SK-N-SH (cell line): ENCODE measurements at regions not wholly inside any gene's neighbourhood (a gene's known extent, or its start where the extent isn't known, plus 50 kb on each side); places are given as distances from the start of the nearest gene placed in this dataset.

Source experiments
- CTCF ChIA-PET: fragments of 300-600, 350-600 bp; formaldehyde crosslinking; extraction: SDS; loops from one replicate; lab custom pipeline; 2021; lab: Yijun Ruan, JAX
- POLR2A ChIA-PET: fragments of 350-600 bp; sonication (Branson Sonifier 250); formaldehyde crosslinking; extraction: SDS; loops from one replicate; lab custom pipeline; 2020; ENCODE audit warnings: antibody characterized with exemption, inconsistent platforms; lab: Yijun Ruan, JAX
- DNase-seq: peaks from one replicate; pipeline ENCODE4 v3.0.0; 2012
- H2AFZ ChIP-seq: fragments of 200-600 bp; sonication (generic); 2 replicates; pipeline ENCODE4 v1.8.1; 2016; ENCODE audit warnings: antibody characterized with exemption, mild to moderate bottlenecking, low read depth
- H3F3A ChIP-seq: fragments of 200-600 bp; sonication (generic); replicated peaks from 2 replicates; pipeline ENCODE3; 2016; ENCODE audit warnings: antibody characterized with exemption, mild to moderate bottlenecking; ENCODE audit not compliant: insufficient read depth
- H3K27ac ChIP-seq, 2 experiments: fragments of 200-500 bp in 1 of 2; fragments of 200-600 bp in 1 of 2; sonication (Bioruptor generic) in 1 of 2; sonication (generic), shearing (Covaris generic) in 1 of 2; 2 replicates each; pipeline versions ENCODE4 v1.5.1 to v1.6.1; 2014 to 2016; ENCODE audit warnings: low read depth in 2 of 2, inconsistent platforms in 1 of 2, low read length in 1 of 2, mild to moderate bottlenecking in 1 of 2, mixed read lengths in 1 of 2
- H3K27me3 ChIP-seq: fragments of 200-600 bp; sonication (generic), shearing (Covaris generic); 2 replicates; pipeline ENCODE4 v1.6.1; 2016; ENCODE audit warnings: mixed run types; ENCODE audit not compliant: insufficient read depth
- H3K36me3 ChIP-seq, 2 experiments: fragments of 200-500 bp in 1 of 2; fragments of 200-600 bp in 1 of 2; sonication (Bioruptor generic) in 1 of 2; sonication (generic) in 1 of 2; replicated peaks in 1 of 2; 2 replicates each; pipeline versions ENCODE3 to v1.5.1; 2014 to 2016; ENCODE audit warnings: low read length in 1 of 2, mild to moderate bottlenecking in 1 of 2; ENCODE audit not compliant: insufficient read depth in 2 of 2, control insufficient read depth in 1 of 2
- H3K4me1 ChIP-seq, 2 experiments: fragments of 200-500 bp in 1 of 2; fragments of 200-600 bp in 1 of 2; sonication (Bioruptor generic) in 1 of 2; sonication (generic), shearing (Covaris generic) in 1 of 2; 2 replicates each; pipeline versions ENCODE4 v1.5.1 to v1.6.1; 2014 to 2016; ENCODE audit warnings: low read depth in 1 of 2, low read length in 1 of 2, mixed run types in 1 of 2; ENCODE audit not compliant: insufficient read depth in 2 of 2, control insufficient read depth in 1 of 2
- H3K4me2 ChIP-seq: fragments of 200-600 bp; sonication (generic), shearing (Covaris generic); 2 replicates; pipeline ENCODE4 v1.6.1; 2017; ENCODE audit warnings: mixed run types
- H3K4me3 ChIP-seq, 2 experiments: fragments of 200-500 bp in 1 of 2; fragments of 200-600 bp in 1 of 2; sonication (Bioruptor generic) in 1 of 2; sonication (generic), shearing (Covaris generic) in 1 of 2; 2 replicates each; pipeline versions ENCODE4 v1.5.1 to v1.8.1; 2014 to 2016; ENCODE audit warnings: low read depth in 2 of 2, inconsistent platforms in 1 of 2, low read length in 1 of 2, mild to moderate bottlenecking in 1 of 2, mixed read lengths in 1 of 2, moderate library complexity in 1 of 2
- H3K79me2 ChIP-seq: fragments of 200-600 bp; sonication (generic); 2 replicates; pipeline ENCODE4 v1.8.1; 2017; ENCODE audit warnings: mild to moderate bottlenecking; ENCODE audit not compliant: insufficient read depth
- H3K9ac ChIP-seq: fragments of 200-600 bp; sonication (generic); 2 replicates; pipeline ENCODE4 v1.6.1; 2017; ENCODE audit warnings: mixed run types
- H3K9me2 ChIP-seq: fragments of 200-600 bp; sonication (generic); 2 replicates; pipeline ENCODE4 v1.6.1; 2017; ENCODE audit warnings: mixed run types
- H3K9me3 ChIP-seq: fragments of 200-600 bp; sonication (generic); 2 replicates; pipeline ENCODE4 v1.6.1; 2017; ENCODE audit warnings: mixed run types, mild to moderate bottlenecking, moderate library complexity
- H4K20me1 ChIP-seq: fragments of 200-600 bp; sonication (generic); 2 replicates; pipeline ENCODE4 v1.6.1; 2017; ENCODE audit warnings: mild to moderate bottlenecking, mixed run types; ENCODE audit not compliant: insufficient read depth
- EZH2phosphoT487 ChIP-seq: fragments of 200-600 bp; sonication (generic); IDR thresholded peaks from 2 replicates; pipeline ENCODE4 v1.6.1; 2017; ENCODE audit warnings: low read depth, mixed run types, mild to moderate bottlenecking, antibody characterized with exemption, moderate library complexity, borderline replicate concordance
- FOXM1 ChIP-seq: IDR thresholded peaks from 2 replicates; pipeline ENCODE4 v1.4.0; 2012; ENCODE audit warnings: low read depth, mild to moderate bottlenecking
- MEF2A ChIP-seq: IDR thresholded peaks from 2 replicates; pipeline ENCODE4 v1.4.0; 2012; ENCODE audit warnings: low read depth, borderline replicate concordance
- MXI1 ChIP-seq: IDR thresholded peaks from 2 replicates; pipeline ENCODE4 v1.6.1; 2012; ENCODE audit warnings: mild to moderate bottlenecking, low read depth, low read length, improper control_type of control experiment
- NFIC ChIP-seq: IDR thresholded peaks from 2 replicates; pipeline ENCODE4 v1.4.0; 2012; ENCODE audit warnings: borderline replicate concordance
- PBX3 ChIP-seq: IDR thresholded peaks from 2 replicates; pipeline ENCODE4; 2012
- POLR2AphosphoS5 ChIP-seq: IDR thresholded peaks from 2 replicates; pipeline ENCODE4 v1.6.1; 2012; ENCODE audit warnings: low read depth, low read length
- RXRA ChIP-seq: IDR thresholded peaks from 2 replicates; pipeline ENCODE4 v1.4.0; 2012; ENCODE audit warnings: low read depth, mild to moderate bottlenecking, borderline replicate concordance
- SIN3A ChIP-seq: IDR thresholded peaks from 2 replicates; pipeline ENCODE4 v1.6.1; 2012; ENCODE audit warnings: low read depth, mild to moderate bottlenecking, low read length, moderate library complexity, borderline replicate concordance
- TAF1 ChIP-seq: IDR thresholded peaks from 2 replicates; pipeline ENCODE4 v1.6.1; 2012; ENCODE audit warnings: low read depth, mild to moderate bottlenecking, low read length, moderate library complexity, borderline replicate concordance
- TCF12 ChIP-seq: IDR thresholded peaks from 2 replicates; pipeline ENCODE4 v1.4.0; 2012
- USF1 ChIP-seq: IDR thresholded peaks from 2 replicates; pipeline ENCODE4 v1.4.0; 2012; ENCODE audit warnings: low read depth, borderline replicate concordance
- whole genome bisulfite sequencing: methylation state at CpG from one replicate; pipeline ENCODE4 v1.1.6; 2017; ENCODE audit warnings: low lambda C conversion rate; 5-methylcytosine and 5-hydroxymethylcytosine counted together
- TF ChIP-seq, protein P1 (sequence below): fragments of 150-350 bp; IDR thresholded peaks from 2 replicates; pipeline ENCODE4 v1.6.1; 2016; ENCODE audit warnings: mild to moderate bottlenecking, low read depth, low read length
- TF ChIP-seq, protein P2 (sequence below): fragments of 150-350 bp; IDR thresholded peaks from 2 replicates; pipeline ENCODE4 v1.6.1; 2017; ENCODE audit warnings: antibody characterized with exemption, low read length, low read depth, borderline replicate concordance

GRCh38 chr13:103431856-103432255, 365.6 kb upstream of the SLC10A2 start (continued):
- TF ChIP-seq, protein P1, sequence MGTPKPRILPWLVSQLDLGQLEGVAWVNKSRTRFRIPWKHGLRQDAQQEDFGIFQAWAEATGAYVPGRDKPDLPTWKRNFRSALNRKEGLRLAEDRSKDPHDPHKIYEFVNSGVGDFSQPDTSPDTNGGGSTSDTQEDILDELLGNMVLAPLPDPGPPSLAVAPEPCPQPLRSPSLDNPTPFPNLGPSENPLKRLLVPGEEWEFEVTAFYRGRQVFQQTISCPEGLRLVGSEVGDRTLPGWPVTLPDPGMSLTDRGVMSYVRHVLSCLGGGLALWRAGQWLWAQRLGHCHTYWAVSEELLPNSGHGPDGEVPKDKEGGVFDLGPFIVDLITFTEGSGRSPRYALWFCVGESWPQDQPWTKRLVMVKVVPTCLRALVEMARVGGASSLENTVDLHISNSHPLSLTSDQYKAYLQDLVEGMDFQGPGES: no peak
- TF ChIP-seq, protein P2, sequence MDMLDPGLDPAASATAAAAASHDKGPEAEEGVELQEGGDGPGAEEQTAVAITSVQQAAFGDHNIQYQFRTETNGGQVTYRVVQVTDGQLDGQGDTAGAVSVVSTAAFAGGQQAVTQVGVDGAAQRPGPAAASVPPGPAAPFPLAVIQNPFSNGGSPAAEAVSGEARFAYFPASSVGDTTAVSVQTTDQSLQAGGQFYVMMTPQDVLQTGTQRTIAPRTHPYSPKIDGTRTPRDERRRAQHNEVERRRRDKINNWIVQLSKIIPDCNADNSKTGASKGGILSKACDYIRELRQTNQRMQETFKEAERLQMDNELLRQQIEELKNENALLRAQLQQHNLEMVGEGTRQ: no peak
- TF ChIP-seq TCF12: peak; percentile 43; the same call in 1 of the 2 replicates
- TF ChIP-seq FOXM1: no peak
- TF ChIP-seq NFIC: peak; percentile 46; the same call in 1 of the 2 replicates
- TF ChIP-seq POLR2AphosphoS5: 0 out of 2 replicates have a peak, but pooled peaks have one; percentile 26

DNA sequence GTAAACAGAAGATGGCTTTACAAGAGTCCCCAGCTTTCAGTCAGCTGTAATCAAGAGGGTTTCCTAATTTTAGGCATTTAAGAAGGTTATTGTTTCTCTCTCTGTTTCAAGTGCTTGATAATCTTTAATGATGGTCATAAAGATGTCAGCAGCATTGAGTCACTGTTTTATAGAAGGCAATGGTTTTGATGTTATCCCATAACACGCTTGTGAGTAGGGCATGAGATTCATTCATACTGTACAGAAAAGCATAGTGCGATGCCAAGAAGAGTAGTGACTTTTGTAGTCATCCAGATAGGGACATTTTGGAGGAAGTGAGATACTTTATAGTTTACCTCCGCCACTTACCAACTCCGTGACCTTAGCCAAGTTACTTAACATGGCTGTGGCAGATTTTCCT, 364.2 kb upstream of the SLC10A2 start:
- H3K27ac ChIP-seq: no peak overlapping the region
- H3F3A ChIP-seq: no peaks in the 10 kb centered on the region
- DNase-seq: no peak
- H3K79me2 ChIP-seq: no peaks in the 10 kb centered on the region
- no peaks in the 10 kb centered on the region for H3K9me2 ChIP-seq
- no peaks in the 10 kb centered on the region for H4K20me1 ChIP-seq
- H2AFZ ChIP-seq: no peak overlapping the region
- no peaks in the 10 kb centered on the region for H3K36me3 ChIP-seq
- no peak overlapping the region for H3K4me3 ChIP-seq
- WGBS: 41% methylated on average over 4 of the region's 4 CpGs
- H3K4me2 ChIP-seq: no peak overlapping the region
- no peaks in the 10 kb centered on the region for H3K9me3 ChIP-seq
- TF ChIP-seq MEF2A: no peak
- TF ChIP-seq SIN3A: no peak
- no peak for TF ChIP-seq EZH2phosphoT487
- TF ChIP-seq RXRA: no peak
- TF ChIP-seq MXI1: no peak
- TF ChIP-seq TAF1: no peak
- TF ChIP-seq USF1: no peak
- no peak for TF ChIP-seq PBX3
- TF ChIP-seq, protein P1: no peak
- ChIA-PET POLR2A (no interaction called here), CTCF (no interaction called here)
- H3K4me1 ChIP-seq: peaks cover 0 to 12% of the 10 kb centered on the region in 2 experiments; a peak in 2 of 4 replicates
- H3K27me3 ChIP-seq: no peaks in the 10 kb centered on the region
- H3K9ac ChIP-seq: no peak overlapping the region
